PFSK-1 (cell line): ENCODE measurements at regions not wholly inside any gene's neighbourhood (a gene's known extent, or its start where the extent isn't known, plus 50 kb on each side); places are given as distances from the start of the nearest gene placed in this dataset.

Experiments
- FOXP2 ChIP-seq: optimal IDR thresholded peaks from 2 replicates; pipeline ENCODE3; 2011; ENCODE audit warnings: borderline replicate concordance, control low read depth, inconsistent platforms; ENCODE audit not compliant: insufficient read depth; ENCODE audit errors: extremely low read length, extremely low read depth
- POLR2AphosphoS5 ChIP-seq: IDR thresholded peaks from 2 replicates; pipeline ENCODE4 v1.6.1; 2012; ENCODE audit warnings: low read depth, mild to moderate bottlenecking, control low read depth, low read length, moderate library complexity
- TF ChIP-seq, protein P1 (sequence below), 2 experiments: IDR thresholded peaks; 2 replicates each; pipeline versions ENCODE4 v1.6.1 to v1.8.0; 2011 to 2012; ENCODE audit warnings: low read depth in 2 of 2, low read length in 2 of 2, control low read depth in 1 of 2, inconsistent platforms in 1 of 2, mild to moderate bottlenecking in 1 of 2, moderate library complexity in 1 of 2; ENCODE audit not compliant: insufficient read depth in 1 of 2

DNA sequence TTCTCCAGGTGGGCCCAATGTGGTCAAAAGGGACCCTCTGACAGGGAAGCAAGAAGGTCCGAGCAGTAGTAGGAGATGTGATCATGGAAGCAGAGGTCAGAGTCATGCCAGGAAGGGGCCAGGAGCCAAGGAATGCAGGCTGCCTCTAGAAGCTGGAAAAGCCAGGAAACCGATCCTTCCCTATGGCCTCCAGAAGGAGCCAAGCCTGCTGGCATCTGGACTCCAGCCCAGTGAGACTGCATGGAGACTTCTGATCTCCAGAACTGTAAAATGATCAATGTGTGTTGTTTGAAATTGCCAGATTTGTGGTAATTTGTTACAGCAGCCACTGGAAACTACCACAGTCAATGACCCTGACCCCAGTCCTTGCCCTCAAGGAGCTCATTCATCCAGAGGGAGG lies 56.8 kb upstream of the SPATA12 start:
- TF ChIP-seq, protein P1, sequence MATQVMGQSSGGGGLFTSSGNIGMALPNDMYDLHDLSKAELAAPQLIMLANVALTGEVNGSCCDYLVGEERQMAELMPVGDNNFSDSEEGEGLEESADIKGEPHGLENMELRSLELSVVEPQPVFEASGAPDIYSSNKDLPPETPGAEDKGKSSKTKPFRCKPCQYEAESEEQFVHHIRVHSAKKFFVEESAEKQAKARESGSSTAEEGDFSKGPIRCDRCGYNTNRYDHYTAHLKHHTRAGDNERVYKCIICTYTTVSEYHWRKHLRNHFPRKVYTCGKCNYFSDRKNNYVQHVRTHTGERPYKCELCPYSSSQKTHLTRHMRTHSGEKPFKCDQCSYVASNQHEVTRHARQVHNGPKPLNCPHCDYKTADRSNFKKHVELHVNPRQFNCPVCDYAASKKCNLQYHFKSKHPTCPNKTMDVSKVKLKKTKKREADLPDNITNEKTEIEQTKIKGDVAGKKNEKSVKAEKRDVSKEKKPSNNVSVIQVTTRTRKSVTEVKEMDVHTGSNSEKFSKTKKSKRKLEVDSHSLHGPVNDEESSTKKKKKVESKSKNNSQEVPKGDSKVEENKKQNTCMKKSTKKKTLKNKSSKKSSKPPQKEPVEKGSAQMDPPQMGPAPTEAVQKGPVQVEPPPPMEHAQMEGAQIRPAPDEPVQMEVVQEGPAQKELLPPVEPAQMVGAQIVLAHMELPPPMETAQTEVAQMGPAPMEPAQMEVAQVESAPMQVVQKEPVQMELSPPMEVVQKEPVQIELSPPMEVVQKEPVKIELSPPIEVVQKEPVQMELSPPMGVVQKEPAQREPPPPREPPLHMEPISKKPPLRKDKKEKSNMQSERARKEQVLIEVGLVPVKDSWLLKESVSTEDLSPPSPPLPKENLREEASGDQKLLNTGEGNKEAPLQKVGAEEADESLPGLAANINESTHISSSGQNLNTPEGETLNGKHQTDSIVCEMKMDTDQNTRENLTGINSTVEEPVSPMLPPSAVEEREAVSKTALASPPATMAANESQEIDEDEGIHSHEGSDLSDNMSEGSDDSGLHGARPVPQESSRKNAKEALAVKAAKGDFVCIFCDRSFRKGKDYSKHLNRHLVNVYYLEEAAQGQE (IDR thresholded peaks at IDR 0.05; ENCODE audit: insufficient read depth in 1 of 2, low read depth in 2 of 2, low read length in 2 of 2), result no peak
- TF ChIP-seq POLR2AphosphoS5, result no peak
- no peak for TF ChIP-seq FOXP2
